Peyer's patch (tissue), 4 donors: ENCODE measurements at regions not wholly inside any gene's neighbourhood (a gene's known extent, or its start where the extent isn't known, plus 50 kb on each side); places are given as distances from the start of the nearest gene placed in this dataset.

ENCODE experiments used
- DNase-seq, 3 donors: peaks; one replicate each; pipeline ENCODE4 v3.0.0-alpha.2; 2017 to 2019
- H3K27ac ChIP-seq, 4 donors: fragments of 200-600 bp; sonication (generic); one replicate each; pipeline ENCODE4 v1.5.1; 2016 to 2019
- H3K27me3 ChIP-seq, 2 donors: fragments of 200-600 bp; sonication (generic); one replicate each; pipeline ENCODE4 v1.5.1; 2019
- H3K36me3 ChIP-seq, 3 donors: fragments of 200-600 bp; sonication (generic); one replicate each; pipeline ENCODE4 v1.5.1; 2016 to 2019
- H3K4me1 ChIP-seq, 4 donors: fragments of 200-600 bp; sonication (generic); one replicate each; pipeline ENCODE4 v1.5.1; 2016 to 2019
- H3K4me3 ChIP-seq, 4 donors: fragments of 200-600 bp; sonication (generic); 1 replicate in 3 of 4; 2 replicates in 1 of 4; pipeline ENCODE4 v1.5.1; 2016 to 2019; ENCODE audit warnings: mild to moderate bottlenecking in 1 of 4
- H3K9me3 ChIP-seq, 4 donors: fragments of 200-600 bp; sonication (generic); one replicate each; pipeline ENCODE4 v1.5.1; 2016 to 2019; ENCODE audit warnings: mild to moderate bottlenecking in 1 of 4
- POLR2A ChIP-seq, 2 donors: fragments of 450-650 bp; IDR thresholded peaks; one replicate each; pipeline ENCODE4 v1.5.1; 2017; ENCODE audit warnings: antibody characterized with exemption in 2 of 2, mild to moderate bottlenecking in 2 of 2, moderate library complexity in 2 of 2
- TF ChIP-seq, protein P1 (sequence below), 6 experiments: fragments of 450-650 bp in 4 of 6; fragments of 200-600 bp in 2 of 6; sonication (generic) in 1 of 6; IDR thresholded peaks; one replicate each; pipeline ENCODE4 v1.5.1; 2017 to 2019; ENCODE audit warnings: antibody characterized with exemption in 6 of 6, mild to moderate bottlenecking in 3 of 6, moderate library complexity in 1 of 6

DNA sequence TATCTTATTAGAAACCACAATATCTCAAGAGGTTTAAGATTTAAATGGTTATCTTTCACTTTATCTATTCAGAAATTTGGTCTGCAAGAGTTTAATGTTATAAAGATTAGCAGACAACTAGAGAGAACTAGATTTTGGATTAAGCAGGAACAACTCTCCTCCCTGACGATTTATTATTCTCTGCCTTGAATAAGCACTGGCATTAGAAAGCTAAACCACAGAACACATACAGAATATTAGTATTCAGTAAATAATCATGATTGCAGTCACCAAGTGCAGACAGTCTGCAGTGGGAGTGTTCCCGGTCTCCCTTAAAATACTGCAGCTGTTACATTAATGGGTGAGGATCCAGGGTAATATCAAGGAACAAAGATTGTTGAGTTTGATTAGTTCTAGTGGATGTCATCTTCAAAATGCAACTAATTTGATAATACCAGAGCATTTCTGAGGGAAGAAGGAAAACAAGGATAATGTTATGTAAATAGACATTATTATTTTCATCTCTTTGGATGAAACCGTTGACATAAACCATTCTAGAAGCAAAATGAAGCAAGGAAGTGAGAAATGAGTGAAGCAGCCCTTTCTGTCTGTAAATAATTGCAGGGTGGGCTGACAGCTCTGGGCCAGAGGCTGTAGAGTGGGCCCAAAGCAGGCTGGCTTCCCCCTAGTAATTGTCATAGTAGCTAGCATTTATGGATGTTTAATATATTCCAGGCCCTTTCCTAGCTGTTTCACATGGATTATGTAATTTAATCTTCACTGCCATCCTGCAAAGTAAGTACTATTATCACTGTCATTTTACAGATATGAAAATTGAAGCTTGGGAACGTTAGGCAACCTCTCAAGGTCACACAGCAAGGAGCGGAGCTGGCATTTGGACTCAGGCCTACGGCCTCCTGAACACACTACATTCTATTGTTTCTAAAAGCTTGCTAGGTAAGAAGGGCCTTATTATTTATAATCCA lies 79.4 kb downstream of the DYRK2 start:
- no peaks in the 10 kb centered on the region for H3K27me3 ChIP-seq
- no peak for TF ChIP-seq POLR2A (IDR thresholded peaks at IDR 0.05)
- TF ChIP-seq, protein P1, sequence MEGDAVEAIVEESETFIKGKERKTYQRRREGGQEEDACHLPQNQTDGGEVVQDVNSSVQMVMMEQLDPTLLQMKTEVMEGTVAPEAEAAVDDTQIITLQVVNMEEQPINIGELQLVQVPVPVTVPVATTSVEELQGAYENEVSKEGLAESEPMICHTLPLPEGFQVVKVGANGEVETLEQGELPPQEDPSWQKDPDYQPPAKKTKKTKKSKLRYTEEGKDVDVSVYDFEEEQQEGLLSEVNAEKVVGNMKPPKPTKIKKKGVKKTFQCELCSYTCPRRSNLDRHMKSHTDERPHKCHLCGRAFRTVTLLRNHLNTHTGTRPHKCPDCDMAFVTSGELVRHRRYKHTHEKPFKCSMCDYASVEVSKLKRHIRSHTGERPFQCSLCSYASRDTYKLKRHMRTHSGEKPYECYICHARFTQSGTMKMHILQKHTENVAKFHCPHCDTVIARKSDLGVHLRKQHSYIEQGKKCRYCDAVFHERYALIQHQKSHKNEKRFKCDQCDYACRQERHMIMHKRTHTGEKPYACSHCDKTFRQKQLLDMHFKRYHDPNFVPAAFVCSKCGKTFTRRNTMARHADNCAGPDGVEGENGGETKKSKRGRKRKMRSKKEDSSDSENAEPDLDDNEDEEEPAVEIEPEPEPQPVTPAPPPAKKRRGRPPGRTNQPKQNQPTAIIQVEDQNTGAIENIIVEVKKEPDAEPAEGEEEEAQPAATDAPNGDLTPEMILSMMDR (IDR thresholded peaks at IDR 0.05): no peak
- H3K36me3 ChIP-seq: no peaks in the 10 kb centered on the region
- no peak overlapping the region for H3K4me3 ChIP-seq
- H3K27ac ChIP-seq: no peak overlapping the region
- no peak for DNase-seq
- no peaks in the 10 kb centered on the region for H3K4me1 ChIP-seq
- no peaks in the 10 kb centered on the region for H3K9me3 ChIP-seq

DNA sequence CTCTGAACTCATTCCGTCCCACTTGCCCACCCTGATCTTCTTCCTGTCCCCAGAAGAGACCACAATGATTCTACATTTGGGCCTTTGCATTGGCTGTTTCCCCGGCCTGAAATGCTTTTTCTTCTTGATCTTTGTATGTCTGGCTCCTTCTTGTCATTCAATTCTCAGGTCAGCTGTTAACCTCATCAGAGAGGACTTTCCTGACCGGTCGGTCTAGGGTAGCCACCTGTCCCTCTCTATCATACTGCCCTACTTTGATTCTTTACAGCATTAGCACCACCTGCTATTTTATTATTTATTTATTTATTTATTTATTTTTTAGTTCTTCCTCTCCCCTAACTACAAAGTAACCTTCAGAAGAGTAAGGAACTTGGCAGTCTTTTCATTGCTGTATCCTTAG lies 84.3 kb downstream of the DYRK2 start:
- H3K9me3 ChIP-seq: no peaks in the 10 kb centered on the region
- no peaks in the 10 kb centered on the region for H3K36me3 ChIP-seq
- no peaks in the 10 kb centered on the region for H3K27me3 ChIP-seq
- no peak overlapping the region for H3K4me3 ChIP-seq
- DNase-seq: no peak
- no peak overlapping the region for H3K27ac ChIP-seq
- no peaks in the 10 kb centered on the region for H3K4me1 ChIP-seq
- TF ChIP-seq POLR2A (IDR thresholded peaks at IDR 0.05): no peak
- TF ChIP-seq, protein P1 (IDR thresholded peaks at IDR 0.05): no peak

DNA sequence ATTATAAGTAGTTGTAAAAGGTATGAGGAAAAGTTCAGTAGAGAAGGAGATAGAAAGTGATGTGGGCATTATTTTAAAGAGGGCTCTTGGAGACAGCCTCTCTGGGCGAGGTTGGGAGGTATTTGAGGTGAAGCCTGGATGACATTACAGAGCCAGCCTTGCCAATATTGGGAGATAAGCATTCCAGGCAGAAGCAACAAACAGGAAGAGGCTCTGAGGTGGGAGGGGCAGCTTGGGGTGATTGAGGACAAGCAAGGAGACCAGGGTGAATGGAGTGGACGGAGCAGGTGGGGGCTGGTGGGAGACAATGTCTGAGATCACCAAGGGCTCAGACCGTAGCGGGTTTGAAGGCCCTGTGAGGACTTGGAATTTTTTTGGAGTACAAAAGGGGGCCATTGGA lies 87.3 kb downstream of the DYRK2 start:
- Histone ChIP-seq H3K4me3 (no peak overlapping the region), H3K27ac (no peak overlapping the region), H3K9me3 (no peaks in the 10 kb centered on the region), H3K36me3 (no peaks in the 10 kb centered on the region), H3K27me3 (no peaks in the 10 kb centered on the region), H3K4me1 (no peaks in the 10 kb centered on the region)
- no peak for DNase-seq
- no peak for TF ChIP-seq POLR2A (IDR thresholded peaks at IDR 0.05)
- TF ChIP-seq, protein P1 (IDR thresholded peaks at IDR 0.05): no peak

DNA sequence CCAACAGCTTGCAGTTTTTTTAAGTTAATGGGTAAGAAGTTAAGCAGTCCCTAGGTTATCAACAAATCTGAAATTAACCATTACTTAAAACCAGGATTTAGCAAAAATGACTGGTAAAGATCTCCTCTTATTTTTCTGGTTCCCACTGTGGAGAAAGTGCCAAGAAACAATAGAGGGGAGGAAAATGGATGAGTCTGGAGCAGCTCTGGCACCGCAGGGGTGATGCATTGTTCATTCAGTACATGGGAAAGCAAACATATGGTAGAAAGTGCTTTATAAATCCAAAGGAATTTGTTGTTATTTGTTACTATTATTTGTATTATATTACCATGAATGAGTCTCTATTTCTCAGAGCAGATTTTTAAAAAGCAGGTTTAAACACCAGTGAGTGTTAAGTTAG lies 92.2 kb downstream of the DYRK2 start:
- no peaks in the 10 kb centered on the region for H3K36me3 ChIP-seq
- no peak for DNase-seq
- no peak overlapping the region for H3K4me3 ChIP-seq
- H3K27me3 ChIP-seq: no peaks in the 10 kb centered on the region
- no peaks in the 10 kb centered on the region for H3K9me3 ChIP-seq
- TF ChIP-seq POLR2A (IDR thresholded peaks at IDR 0.05): no peak
- H3K27ac ChIP-seq: no peak overlapping the region
- H3K4me1 ChIP-seq: no peaks in the 10 kb centered on the region

DNA sequence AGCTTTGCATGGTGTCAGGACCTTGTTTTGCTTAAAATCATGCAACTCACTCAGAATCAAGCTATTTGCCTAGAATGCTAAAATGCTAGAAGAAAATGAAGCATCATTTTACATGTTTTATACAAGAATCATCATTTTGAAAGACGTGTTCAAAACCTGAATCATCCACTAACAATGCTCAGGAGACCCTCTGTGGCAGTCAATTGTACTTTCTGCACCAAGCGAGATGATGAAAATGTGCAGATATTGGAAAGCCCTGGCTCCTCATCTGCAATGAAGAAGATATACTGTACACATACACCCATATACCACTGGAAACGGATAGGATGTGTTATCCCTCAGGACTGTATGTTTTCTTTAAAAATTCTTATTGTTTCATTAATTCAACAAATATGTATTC lies 92.7 kb downstream of the DYRK2 start:
- Histone ChIP-seq H3K4me3 (no peak overlapping the region), H3K27me3 (no peaks in the 10 kb centered on the region), H3K9me3 (no peaks in the 10 kb centered on the region), H3K36me3 (no peaks in the 10 kb centered on the region), H3K4me1 (no peaks in the 10 kb centered on the region), H3K27ac (no peak overlapping the region)
- no peak for DNase-seq
- TF ChIP-seq, protein P1 (IDR thresholded peaks at IDR 0.05): no peak
- TF ChIP-seq POLR2A (IDR thresholded peaks at IDR 0.05): no peak

DNA sequence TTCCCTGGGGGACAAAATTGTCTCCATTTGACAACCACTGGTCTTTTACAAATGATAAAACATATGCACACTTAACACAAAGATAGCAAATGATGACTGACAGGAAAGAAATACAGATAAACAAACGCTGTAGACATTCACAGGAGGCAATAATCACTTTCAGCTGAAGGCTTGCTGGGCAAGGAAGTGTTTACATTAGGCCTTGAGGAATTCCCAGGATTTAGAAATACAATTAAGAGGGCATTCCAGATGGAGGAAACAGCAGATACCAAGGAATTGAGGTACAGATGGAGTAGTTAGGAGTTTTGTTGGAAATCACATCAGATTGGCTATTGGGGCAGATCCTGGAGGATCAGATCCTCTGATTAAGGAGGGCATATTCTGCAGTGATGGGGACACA lies 93.9 kb downstream of the DYRK2 start:
- H3K36me3 ChIP-seq: no peaks in the 10 kb centered on the region
- H3K27ac ChIP-seq: no peak overlapping the region
- TF ChIP-seq, protein P1 (IDR thresholded peaks at IDR 0.05): no peak
- no peak for TF ChIP-seq POLR2A (IDR thresholded peaks at IDR 0.05)
- H3K9me3 ChIP-seq: no peaks in the 10 kb centered on the region
- H3K27me3 ChIP-seq: no peaks in the 10 kb centered on the region
- no peak overlapping the region for H3K4me3 ChIP-seq
- H3K4me1 ChIP-seq: peaks cover 0 to 4% (median 0%) of the 10 kb centered on the region in 4 donors
- DNase-seq: no peak
